ENCODE measurements at regions not wholly inside any gene's neighbourhood (a gene's known extent, or its start where the extent isn't known, plus 50 kb on each side); places are given as distances from the start of the nearest gene placed in this dataset.

GRCh38 chr16:49910541-49911071, 54.7 kb upstream of the ZNF423 start:
- H3K27me3 Mint-ChIP-seq: no peaks in the 10 kb centered on the region
- H3K4me1 Mint-ChIP-seq: no peaks in the 10 kb centered on the region
- H3K4me3 Mint-ChIP-seq: no peak overlapping the region
- H3K27ac Mint-ChIP-seq: no peak overlapping the region
- H3K36me3 Mint-ChIP-seq: no peaks in the 10 kb centered on the region
- DNase-seq (no peak), ATAC-seq (replicated peaks) (no peak)
- peaks cover 6 to 10% of the 10 kb centered on the region in 2 donors for H3K9me3 Mint-ChIP-seq

GRCh38 chr16:49911430-49911829, 55.5 kb upstream of the ZNF423 start:
- Mint-ChIP-seq H3K4me1 (no peaks in the 10 kb centered on the region), H3K36me3 (no peaks in the 10 kb centered on the region), H3K4me3 (no peak overlapping the region), H3K27ac (no peak overlapping the region), H3K27me3 (no peaks in the 10 kb centered on the region), H3K9me3 (peaks cover 6 to 10% of the 10 kb centered on the region in 2 donors)
- ATAC-seq (replicated peaks) (no peak), DNase-seq (no peak)

GRCh38 chr16:49912721-49913120, 56.8 kb upstream of the ZNF423 start:
- DNase-seq (no peak), ATAC-seq (replicated peaks) (no peak)
- H3K27me3 Mint-ChIP-seq: no peaks in the 10 kb centered on the region
- H3K9me3 Mint-ChIP-seq: peaks cover 6 to 10% of the 10 kb centered on the region in 2 donors
- no peak overlapping the region for H3K27ac Mint-ChIP-seq
- no peaks in the 10 kb centered on the region for H3K4me1 Mint-ChIP-seq
- H3K4me3 Mint-ChIP-seq: no peak overlapping the region
- H3K36me3 Mint-ChIP-seq: no peaks in the 10 kb centered on the region

- H3K36me3 Mint-ChIP-seq: no peaks in the 10 kb centered on the region
- ATAC-seq (replicated peaks): no peak
- no peak overlapping the region for H3K27ac Mint-ChIP-seq
- no peak overlapping the region for H3K4me3 Mint-ChIP-seq
- H3K4me1 Mint-ChIP-seq: no peaks in the 10 kb centered on the region
- no peak for DNase-seq
- H3K27me3 Mint-ChIP-seq: peaks cover 0 to 3% of the 10 kb centered on the region in 2 donors
- peaks cover 6 to 10% of the 10 kb centered on the region in 2 donors for H3K9me3 Mint-ChIP-seq
Measured at GRCh38 chr16:49913720-49914119, 57.8 kb upstream of the ZNF423 start.

GRCh38 chr16:49914657-49915056, 58.7 kb upstream of the ZNF423 start:
- Mint-ChIP-seq H3K4me3 (no peak overlapping the region), H3K9me3 (peaks cover 6 to 10% of the 10 kb centered on the region in 2 donors), H3K27ac (no peak overlapping the region), H3K36me3 (no peaks in the 10 kb centered on the region), H3K4me1 (no peaks in the 10 kb centered on the region), H3K27me3 (peaks cover 0 to 3% of the 10 kb centered on the region in 2 donors)
- DNase-seq (no peak), ATAC-seq (replicated peaks) (no peak)

GRCh38 chr16:49918257-49918656, 62.3 kb upstream of the ZNF423 start:
- no peaks in the 10 kb centered on the region for H3K36me3 Mint-ChIP-seq
- no peaks in the 10 kb centered on the region for H3K9me3 Mint-ChIP-seq
- no peaks in the 10 kb centered on the region for H3K4me1 Mint-ChIP-seq
- DNase-seq: no peak
- no peak for ATAC-seq (replicated peaks)
- peaks cover 0 to 3% of the 10 kb centered on the region in 2 donors for H3K27me3 Mint-ChIP-seq
- H3K4me3 Mint-ChIP-seq: no peak overlapping the region
- no peak overlapping the region for H3K27ac Mint-ChIP-seq

GRCh38 chr16:49919327-49919726, 63.4 kb upstream of the ZNF423 start:
- no peaks in the 10 kb centered on the region for H3K4me1 Mint-ChIP-seq
- no peak for ATAC-seq (replicated peaks)

GRCh38 chr16:49920397-49920796, 64.5 kb upstream of the ZNF423 start:
- H3K4me1 Mint-ChIP-seq: no peaks in the 10 kb centered on the region

More at GRCh38 chr16:49919327-49919726, 63.4 kb upstream of the ZNF423 start:
- H3K4me3 Mint-ChIP-seq: no peak overlapping the region
- DNase-seq: no peak
- H3K27me3 Mint-ChIP-seq: peaks cover 0 to 7% of the 10 kb centered on the region in 2 donors
- H3K27ac Mint-ChIP-seq: no peak overlapping the region
- no peaks in the 10 kb centered on the region for H3K36me3 Mint-ChIP-seq
- no peaks in the 10 kb centered on the region for H3K9me3 Mint-ChIP-seq

GRCh38 chr16:49921106-49921505, 65.2 kb upstream of the ZNF423 start:
- Mint-ChIP-seq H3K9me3 (no peaks in the 10 kb centered on the region), H3K27me3 (peaks cover 0 to 7% of the 10 kb centered on the region in 2 donors), H3K4me1 (no peaks in the 10 kb centered on the region), H3K27ac (no peak overlapping the region), H3K4me3 (no peak overlapping the region), H3K36me3 (no peaks in the 10 kb centered on the region)
- DNase-seq (no peak), ATAC-seq (replicated peaks) (no peak)

More at GRCh38 chr16:49920397-49920796, 64.5 kb upstream of the ZNF423 start:
- H3K9me3 Mint-ChIP-seq: no peaks in the 10 kb centered on the region
- no peaks in the 10 kb centered on the region for H3K36me3 Mint-ChIP-seq
- DNase-seq: no peak
- no peak for ATAC-seq (replicated peaks)
- no peak overlapping the region for H3K4me3 Mint-ChIP-seq
- no peak overlapping the region for H3K27ac Mint-ChIP-seq
- H3K27me3 Mint-ChIP-seq: peaks cover 0 to 7% of the 10 kb centered on the region in 2 donors

GRCh38 chr16:49921791-49922456, 66.0 kb upstream of the ZNF423 start:
- no peaks in the 10 kb centered on the region for H3K36me3 Mint-ChIP-seq
- no peak overlapping the region for H3K27ac Mint-ChIP-seq
- no peak overlapping the region for H3K4me3 Mint-ChIP-seq
- no peaks in the 10 kb centered on the region for H3K4me1 Mint-ChIP-seq
- H3K27me3 Mint-ChIP-seq: peaks cover 0 to 7% of the 10 kb centered on the region in 2 donors
- DNase-seq (peak; percentile 29), ATAC-seq (replicated peaks) (peak; percentile 76 to 78)
- H3K9me3 Mint-ChIP-seq: no peaks in the 10 kb centered on the region

- H3K36me3 Mint-ChIP-seq: no peaks in the 10 kb centered on the region
- H3K27ac Mint-ChIP-seq: no peak overlapping the region
- H3K9me3 Mint-ChIP-seq: no peaks in the 10 kb centered on the region
- H3K27me3 Mint-ChIP-seq: peaks cover 5 to 6% of the 10 kb centered on the region in 2 donors
- ATAC-seq (replicated peaks): no peak
- no peaks in the 10 kb centered on the region for H3K4me1 Mint-ChIP-seq
- no peak for DNase-seq
- no peak overlapping the region for H3K4me3 Mint-ChIP-seq
Measured at GRCh38 chr16:49923411-49923810, 67.5 kb upstream of the ZNF423 start.

- no peak for DNase-seq
- Mint-ChIP-seq H3K4me1 (no peaks in the 10 kb centered on the region), H3K27ac (no peak overlapping the region), H3K36me3 (no peaks in the 10 kb centered on the region), H3K4me3 (no peak overlapping the region), H3K9me3 (no peaks in the 10 kb centered on the region), H3K27me3 (peaks cover 8 to 10% of the 10 kb centered on the region in 2 donors)
- no peak for ATAC-seq (replicated peaks)
Measured at GRCh38 chr16:49924078-49924477, 68.2 kb upstream of the ZNF423 start.

GRCh38 chr16:49926941-49927340, 71.0 kb upstream of the ZNF423 start:
- ATAC-seq (replicated peaks) (no peak), DNase-seq (no peak)
- no peak overlapping the region for H3K27ac Mint-ChIP-seq
- H3K27me3 Mint-ChIP-seq: peaks cover 10 to 21% of the 10 kb centered on the region in 2 donors
- no peak overlapping the region for H3K4me3 Mint-ChIP-seq
- H3K36me3 Mint-ChIP-seq: no peaks in the 10 kb centered on the region
- no peaks in the 10 kb centered on the region for H3K9me3 Mint-ChIP-seq
- H3K4me1 Mint-ChIP-seq: no peaks in the 10 kb centered on the region

GRCh38 chr16:49928176-49929041, 72.5 kb upstream of the ZNF423 start:
- DNase-seq (no peak), ATAC-seq (replicated peaks) (no peak)
- peaks cover 9 to 25% of the 10 kb centered on the region in 2 donors for H3K27me3 Mint-ChIP-seq
- no peak overlapping the region for H3K4me3 Mint-ChIP-seq
- H3K36me3 Mint-ChIP-seq: no peaks in the 10 kb centered on the region
- no peaks in the 10 kb centered on the region for H3K9me3 Mint-ChIP-seq
- H3K27ac Mint-ChIP-seq: no peak overlapping the region
- H3K4me1 Mint-ChIP-seq: no peaks in the 10 kb centered on the region

- H3K36me3 Mint-ChIP-seq: no peaks in the 10 kb centered on the region
- peaks cover 9 to 33% of the 10 kb centered on the region in 2 donors for H3K27me3 Mint-ChIP-seq
- no peaks in the 10 kb centered on the region for H3K9me3 Mint-ChIP-seq
- H3K4me1 Mint-ChIP-seq: no peaks in the 10 kb centered on the region
- no peak for ATAC-seq (replicated peaks)
- no peak overlapping the region for H3K4me3 Mint-ChIP-seq
- no peak for DNase-seq
- no peak overlapping the region for H3K27ac Mint-ChIP-seq
Measured at GRCh38 chr16:49929626-49930025, 73.7 kb upstream of the ZNF423 start.

All from stimulated activated naive B cell treated with anti-CD40 and anti-IgM and Interleukin-4, amounts not matched to agents 10 μg/mL and 1 μg/mL and 100 μg/mL, for 72 hours (primary cell).